GM13977 (cell line): ENCODE measurements at regions not wholly inside any gene's neighbourhood (a gene's known extent, or its start where the extent isn't known, plus 50 kb on each side); places are given as distances from the start of the nearest gene placed in this dataset.

Source experiments
- DNase-seq: peaks from one replicate; pipeline ENCODE4 v3.0.0; 2012; ENCODE audit warnings: low spot score
- CTCF ChIP-seq: IDR thresholded peaks from 2 replicates; pipeline ENCODE4 v1.5.1; 2012; ENCODE audit warnings: mild to moderate bottlenecking, control low read depth; ENCODE audit not compliant: insufficient read depth; ENCODE audit errors: extremely low read depth, missing control alignments
- in situ Hi-C: fragments of 300-500 bp; cut with MboI; formaldehyde crosslinking; loops from one replicate; pipeline ENCODE4 v1.12.0; 2022; ENCODE audit warnings: low sequenced_read_pairs, low pct_unique_long_range_greater_than_20kb, mixed read lengths, inconsistent platforms; ENCODE audit not compliant: unreplicated experiment

DNA sequence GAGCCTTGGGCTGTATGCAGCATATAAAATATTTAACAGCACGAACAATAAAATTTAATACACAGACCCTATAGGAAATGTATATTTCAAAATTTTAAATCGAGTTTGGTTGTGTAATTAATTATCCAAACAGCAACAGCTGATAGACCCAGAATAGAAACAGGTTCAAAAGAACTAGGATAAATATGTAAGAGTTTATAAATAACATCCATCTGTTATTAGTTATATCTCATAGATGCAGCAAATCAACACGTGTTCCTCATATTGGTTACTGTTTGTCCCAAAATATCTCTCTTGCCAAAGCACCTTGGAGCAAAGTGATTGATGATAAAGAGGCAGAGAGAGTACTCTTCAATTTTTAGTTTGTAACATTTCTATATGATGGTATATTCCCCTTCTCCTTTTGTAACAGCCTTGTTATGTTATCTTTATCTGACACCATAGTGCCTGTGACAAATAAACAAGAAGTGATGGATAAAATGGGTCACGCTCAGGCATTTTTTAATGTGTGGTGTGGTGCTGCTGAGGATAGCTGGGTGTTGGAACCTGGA lies 260.6 kb upstream of the NBEA start:
- no peak for DNase-seq
- TF ChIP-seq CTCF: no peak
- in situ Hi-C loops: no loop called here

DNA sequence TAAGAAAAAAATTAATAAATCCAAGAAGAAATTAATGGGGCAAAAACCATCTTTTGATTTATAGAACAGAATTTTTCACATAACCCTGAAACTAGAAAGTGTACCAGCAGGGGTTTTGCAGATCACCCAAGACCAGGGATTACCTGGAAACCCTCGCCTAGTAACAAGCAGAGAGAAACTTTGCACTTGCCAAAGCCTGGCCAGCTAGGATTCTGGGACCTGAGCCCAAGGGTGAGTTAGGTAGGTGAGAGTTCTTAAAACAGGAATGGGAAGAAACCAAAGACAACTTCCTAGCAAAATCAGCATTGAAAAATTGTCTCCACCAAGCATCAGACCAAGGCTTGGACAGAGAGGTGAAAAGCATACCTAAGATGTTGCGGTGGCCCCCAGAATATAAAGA lies 247.0 kb upstream of the NBEA start:
- no peak for TF ChIP-seq CTCF
- in situ Hi-C loops: no loop called here
- no peak for DNase-seq

- no peak for DNase-seq
- no peak for TF ChIP-seq CTCF
- in situ Hi-C loops: no loop called here
Observed at GRCh38 chr13:34696296-34696695, 245.8 kb upstream of the NBEA start.

- in situ Hi-C loops: no loop called here
- TF ChIP-seq CTCF: no peak
Observed at GRCh38 chr13:34696741-34697140, 245.3 kb upstream of the NBEA start.

GRCh38 chr13:34698945-34699344 lies 243.1 kb upstream of the NBEA start:
- in situ Hi-C loops: no loop called here
- TF ChIP-seq CTCF: no peak
- DNase-seq: no peak

More at GRCh38 chr13:34696741-34697140, 245.3 kb upstream of the NBEA start:
- DNase-seq: no peak

GRCh38 chr13:34700155-34700554 lies 241.9 kb upstream of the NBEA start:
- in situ Hi-C loops: no loop called here
- no peak for TF ChIP-seq CTCF
- DNase-seq: no peak

DNA sequence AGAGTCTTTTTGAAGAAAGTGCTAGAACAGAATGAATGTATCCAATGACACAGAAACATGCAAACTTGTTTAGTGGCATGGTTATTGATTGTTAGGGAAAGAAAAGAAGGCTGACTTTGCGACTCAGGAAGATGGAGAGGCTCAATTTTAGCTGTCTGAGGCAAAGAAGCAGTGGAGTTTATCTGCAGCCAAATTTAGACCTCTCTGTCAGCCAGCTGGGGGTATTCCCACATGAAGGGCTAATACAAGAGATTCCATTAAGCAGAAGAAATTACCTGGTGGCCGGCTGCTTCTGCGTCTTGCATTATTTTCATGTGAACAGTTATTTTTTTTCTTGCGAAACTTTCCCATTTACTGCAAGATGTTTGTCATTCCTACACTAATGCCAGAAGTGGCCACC lies 240.2 kb upstream of the NBEA start:
- no peak for DNase-seq
- in situ Hi-C loops: no loop called here
- no peak for TF ChIP-seq CTCF
